H1 (cell line): ENCODE measurements at regions not wholly inside any gene's neighbourhood (a gene's known extent, or its start where the extent isn't known, plus 50 kb on each side); places are given as distances from the start of the nearest gene placed in this dataset.

Experiments used
- CTCF ChIA-PET: fragments of 300-600 bp; sonication (Branson Sonifier 250); formaldehyde crosslinking; loops from one replicate; lab custom pipeline; 2021; ENCODE audit not compliant: partially characterized antibody; lab: Charles Lee
- POLR2A ChIA-PET: fragments of 300-600 bp; sonication (Branson Sonifier 250); formaldehyde crosslinking; loops from one replicate; lab custom pipeline; 2021; ENCODE audit warnings: inconsistent platforms; ENCODE audit not compliant: partially characterized antibody; lab: Charles Lee
- DNase-seq, 2 experiments: peaks; one replicate each; pipeline versions ENCODE4 v3.0.0 to v3.0.0-alpha.2; 2010 to 2022; ENCODE audit warnings: low spot score in 2 of 2, low read depth in 1 of 2, mixed read lengths in 1 of 2
- FAIRE-seq: peaks from 2 replicates; lab custom pipeline; 2011; peaks lifted over from hg19 to GRCh38; lab: Jason Lieb, UNC
- H2AFZ ChIP-seq: 2 replicates; pipeline ENCODE4 v1.8.1; 2012; ENCODE audit warnings: low read length, inconsistent platforms
- H2AK5ac ChIP-seq: 2 replicates; pipeline ENCODE4 v1.6.1; 2013; ENCODE audit warnings: low read depth, low read length
- H2BK120ac ChIP-seq: replicated peaks from 2 replicates; pipeline ENCODE3; 2013; ENCODE audit warnings: low read depth, low read length, inconsistent platforms
- H2BK12ac ChIP-seq: 2 replicates; pipeline ENCODE4 v1.6.1; 2013; ENCODE audit warnings: low read depth, low read length
- H2BK15ac ChIP-seq: 2 replicates; pipeline ENCODE4 v1.6.1; 2013; ENCODE audit warnings: low read length
- H2BK20ac ChIP-seq: 2 replicates; pipeline ENCODE4 v1.6.1; 2013; ENCODE audit warnings: low read length
- H2BK5ac ChIP-seq: 2 replicates; pipeline ENCODE4 v1.6.1; 2013; ENCODE audit warnings: low read depth, low read length
- H3K14ac ChIP-seq: 2 replicates; pipeline ENCODE4 v1.6.1; 2013; ENCODE audit warnings: inconsistent platforms; ENCODE audit not compliant: insufficient read length
- H3K18ac ChIP-seq: 2 replicates; pipeline ENCODE4 v1.6.1; 2013; ENCODE audit warnings: low read length; ENCODE audit errors: extremely low read depth
- H3K23ac ChIP-seq: 2 replicates; pipeline ENCODE4 v1.6.1; 2013; ENCODE audit warnings: inconsistent platforms; ENCODE audit not compliant: insufficient read length
- H3K23me2 ChIP-seq: 2 replicates; pipeline ENCODE4 v1.6.1; 2013; ENCODE audit warnings: low read depth, low read length
- H3K27ac ChIP-seq: 2 replicates; pipeline ENCODE4 v1.6.1; 2011; ENCODE audit warnings: low read depth, low read length, inconsistent platforms
- H3K27me3 ChIP-seq, 4 experiments: replicated peaks in 1 of 4; 1 replicate in 1 of 4; 2 replicates in 3 of 4; pipeline versions ENCODE4 v1.6.1 to v1.8.1; 2011 to 2013; ENCODE audit warnings: low read length in 3 of 4, mild to moderate bottlenecking in 3 of 4, inconsistent platforms in 2 of 4, mixed read lengths in 2 of 4, moderate library complexity in 1 of 4; ENCODE audit not compliant: control insufficient read depth in 3 of 4, insufficient read depth in 3 of 4; ENCODE audit errors: extremely low read depth in 1 of 4
- H3K36me3 ChIP-seq, 4 experiments: 2 replicates each; pipeline versions ENCODE4 v1.6.1 to v1.8.1; 2011 to 2013; ENCODE audit warnings: mild to moderate bottlenecking in 4 of 4, low read length in 3 of 4, moderate library complexity in 2 of 4, control low read depth in 1 of 4, inconsistent platforms in 1 of 4; ENCODE audit not compliant: insufficient read depth in 4 of 4, control insufficient read depth in 2 of 4
- H3K4ac ChIP-seq: replicated peaks from 2 replicates; pipeline ENCODE3; 2013; ENCODE audit warnings: low read length, low read depth, mixed read lengths, inconsistent platforms; ENCODE audit not compliant: insufficient read length
- H3K4me1 ChIP-seq, 4 experiments: replicated peaks in 1 of 4; 1 replicate in 1 of 4; 2 replicates in 3 of 4; pipeline versions ENCODE4 v1.6.1 to v1.8.1; 2011 to 2013; ENCODE audit warnings: low read length in 3 of 4, inconsistent platforms in 2 of 4, mixed read lengths in 1 of 4; ENCODE audit not compliant: insufficient read depth in 4 of 4, control insufficient read depth in 3 of 4
- H3K4me2 ChIP-seq, 2 experiments: 2 replicates each; pipeline versions ENCODE4 v1.6.1 to v1.8.1; 2011 to 2013; ENCODE audit warnings: low read depth in 2 of 2, low read length in 2 of 2, control low read depth in 1 of 2, inconsistent platforms in 1 of 2, mild to moderate bottlenecking in 1 of 2; ENCODE audit not compliant: insufficient read depth in 1 of 2
- H3K4me3 ChIP-seq, 4 experiments: fragments of 200-600, 300-600 bp in 1 of 4; sonication (generic), shearing (Covaris generic), sonication (Bioruptor Twin) in 1 of 4; 2 replicates each; pipeline versions ENCODE4 v1.5.1 to v1.8.1; 2011 to 2016; ENCODE audit warnings: low read length in 4 of 4, low read depth in 3 of 4, control low read depth in 2 of 4, inconsistent platforms in 2 of 4, mild to moderate bottlenecking in 2 of 4, mixed read lengths in 1 of 4, moderate library complexity in 1 of 4; ENCODE audit not compliant: insufficient read depth in 2 of 4; ENCODE audit errors: extremely low read depth in 1 of 4
- H3K56ac ChIP-seq: replicated peaks from 2 replicates; pipeline ENCODE3; 2013; ENCODE audit warnings: low read depth, mild to moderate bottlenecking, mixed read lengths, low read length, inconsistent platforms; ENCODE audit not compliant: insufficient read length
- H3K79me1 ChIP-seq: 2 replicates; pipeline ENCODE4 v1.6.1; 2013; ENCODE audit warnings: low read depth, low read length, control low read depth
- H3K79me2 ChIP-seq, 2 experiments: 2 replicates each; pipeline versions ENCODE4 v1.6.1 to v1.8.1; 2012 to 2013; ENCODE audit warnings: low read length in 2 of 2, mild to moderate bottlenecking in 2 of 2, inconsistent platforms in 1 of 2; ENCODE audit not compliant: insufficient read depth in 2 of 2, control insufficient read depth in 1 of 2
- H3K9ac ChIP-seq, 4 experiments: replicated peaks in 1 of 4; 1 replicate in 1 of 4; 2 replicates in 3 of 4; pipeline versions ENCODE4 v1.6.1 to v1.8.1; 2011 to 2013; ENCODE audit warnings: low read depth in 3 of 4, low read length in 3 of 4, control low read depth in 2 of 4, mild to moderate bottlenecking in 2 of 4, moderate library complexity in 2 of 4, inconsistent platforms in 1 of 4; ENCODE audit errors: extremely low read depth in 1 of 4
- H3K9me3 ChIP-seq, 2 experiments: 2 replicates each; pipeline versions ENCODE4 v1.6.1 to v1.8.1; 2012 to 2013; ENCODE audit warnings: mild to moderate bottlenecking in 2 of 2, moderate library complexity in 2 of 2, control low read depth in 1 of 2, inconsistent platforms in 1 of 2, low read depth in 1 of 2, low read length in 1 of 2, mixed read lengths in 1 of 2; ENCODE audit not compliant: insufficient read depth in 2 of 2
- H4K20me1 ChIP-seq, 2 experiments: replicated peaks in 1 of 2; 2 replicates each; pipeline versions ENCODE3 to v1.8.1; 2011 to 2013; ENCODE audit warnings: inconsistent platforms in 2 of 2, low read length in 2 of 2, mild to moderate bottlenecking in 1 of 2; ENCODE audit not compliant: insufficient read depth in 2 of 2, control insufficient read depth in 1 of 2
- H4K5ac ChIP-seq: 2 replicates; pipeline ENCODE4 v1.6.1; 2013; ENCODE audit warnings: low read length, low read depth, mixed read lengths, inconsistent platforms; ENCODE audit not compliant: insufficient read length
- H4K8ac ChIP-seq: 2 replicates; pipeline ENCODE4 v1.8.0; 2013; ENCODE audit warnings: mild to moderate bottlenecking, moderate library complexity, low read length, inconsistent platforms; ENCODE audit not compliant: insufficient read depth; ENCODE audit errors: extremely low read depth
- H4K91ac ChIP-seq: replicated peaks from 2 replicates; pipeline ENCODE3; 2013; ENCODE audit warnings: low read length, mixed read lengths, inconsistent platforms; ENCODE audit not compliant: insufficient read length
- SIN3A ChIP-seq, 2 experiments: IDR thresholded peaks in 1 of 2; conservative IDR thresholded peaks in 1 of 2; 2 replicates each; pipeline ENCODE4 v1.6.1; 2011 to 2012; ENCODE audit warnings: low read length in 2 of 2, improper control_type of control experiment in 1 of 2, low read depth in 1 of 2, mild to moderate bottlenecking in 1 of 2
- WGBS, 2 experiments: shearing (Covaris generic) in 1 of 2; methylation state at CpG; one replicate each; pipeline versions ENCODE4 v1.1.6 to v1.1.7; 2013 to 2015; ENCODE audit warnings: low lambda C conversion rate in 2 of 2, mixed read lengths in 2 of 2, inconsistent platforms in 1 of 2, low coverage in 1 of 2, missing lambda C conversion rate in 1 of 2; ENCODE audit not compliant: insufficient replicate concordance in 2 of 2, insufficient coverage in 1 of 2, insufficient read length in 1 of 2; ENCODE audit errors: extremely low coverage in 1 of 2, missing lambda C conversion rate in 1 of 2; 5-methylcytosine and 5-hydroxymethylcytosine counted together

DNA sequence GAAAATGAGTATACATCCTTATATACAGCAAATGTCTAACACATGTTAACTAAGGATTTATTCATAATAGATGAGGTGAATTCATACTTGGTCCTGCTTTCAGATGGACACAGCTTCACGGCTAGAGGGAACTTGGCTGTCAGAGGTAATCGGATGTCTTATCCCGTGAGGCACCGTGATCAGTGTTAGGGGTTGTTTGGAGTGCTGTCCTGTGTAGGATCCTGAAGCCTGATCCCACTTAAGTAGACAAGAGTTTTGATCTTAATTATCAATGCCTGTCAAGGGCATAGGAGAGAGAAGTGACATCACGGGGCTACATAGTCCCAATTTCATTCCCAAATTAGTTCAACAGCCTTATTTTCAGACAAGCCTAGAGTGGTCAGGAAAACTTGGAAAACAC, 204.6 kb downstream of the RNF144A start:
- H3K9ac ChIP-seq, result no peak overlapping the region
- no peaks in the 10 kb centered on the region for H3K27me3 ChIP-seq
- no peaks in the 10 kb centered on the region for H3K36me3 ChIP-seq
- no peak overlapping the region for H2AK5ac ChIP-seq
- H3K4me2 ChIP-seq, result no peak overlapping the region
- no peaks in the 10 kb centered on the region for H3K79me1 ChIP-seq
- no peak for TF ChIP-seq SIN3A (conservative IDR thresholded peaks at IDR 0.05 in 1 of 2, IDR thresholded peaks at IDR 0.05 in 1 of 2; ENCODE audit: low read depth in 1 of 2, low read length in 2 of 2)
- TF ChIP-seq, all 59 proteins: peak for 0
- ChIA-PET POLR2A (no interaction called here), CTCF (interaction anchor here (0.6 to 1.2 kb wide), 4 partner anchors 26 to 1044 kb away, joined by 3 to 4 read pairs (median 4); no protein-coding TSS in a partner anchor)
- H4K5ac ChIP-seq, result no peak overlapping the region
- no peak overlapping the region for H3K18ac ChIP-seq
- FAIRE-seq, result no peak
- H2AFZ ChIP-seq, result no peak overlapping the region
- no peaks in the 10 kb centered on the region for H3K23me2 ChIP-seq
- no peak overlapping the region for H3K27ac ChIP-seq
- no peak overlapping the region for H4K8ac ChIP-seq
- 92% methylated on average over 5 of the region's 5 CpGs; no CpG with 5 or more reads in 1 of the 2 experiments for WGBS, 2 experiments
- H3K79me2 ChIP-seq, result no peaks in the 10 kb centered on the region
- H3K4me3 ChIP-seq, result no peak overlapping the region
- H4K91ac ChIP-seq, result no peak overlapping the region
- no peaks in the 10 kb centered on the region for H3K9me3 ChIP-seq
- no peak overlapping the region for H2BK15ac ChIP-seq
- no peak overlapping the region for H2BK5ac ChIP-seq
- H3K56ac ChIP-seq, result no peak overlapping the region
- no peak overlapping the region for H3K4ac ChIP-seq
- H4K20me1 ChIP-seq, result no peaks in the 10 kb centered on the region
- H2BK120ac ChIP-seq, result no peak overlapping the region
- no peak for DNase-seq
- H3K23ac ChIP-seq, result no peak overlapping the region
- no peak overlapping the region for H3K14ac ChIP-seq
- no peaks in the 10 kb centered on the region; a peak in 2 of 7 replicates for H3K4me1 ChIP-seq
- H2BK20ac ChIP-seq, result no peak overlapping the region
- no peak overlapping the region for H2BK12ac ChIP-seq
